PC-3 (cell line): ENCODE measurements at regions not wholly inside any gene's neighbourhood (a gene's known extent, or its start where the extent isn't known, plus 50 kb on each side); places are given as distances from the start of the nearest gene placed in this dataset.

ENCODE experiments used
- CTCF ChIP-seq: fragments of 300-600 bp; sonication (generic); conservative IDR thresholded peaks from 2 replicates; pipeline ENCODE4 v1.5.1; 2017; ENCODE audit warnings: antibody characterized with exemption, low read depth, mild to moderate bottlenecking, low read length
- EZH2phosphoT487 ChIP-seq: fragments of 300-600 bp; sonication (generic); IDR thresholded peaks from 2 replicates; pipeline ENCODE4 v1.6.1; 2018; ENCODE audit warnings: mild to moderate bottlenecking, antibody characterized with exemption, low read length, borderline replicate concordance

GRCh38 chr13:97753942-97754670 is 199.4 kb upstream of the IPO5 start:
- TF ChIP-seq CTCF, result no peak; the same call in 1 of the 2 replicates
- no peak for TF ChIP-seq EZH2phosphoT487
